Endothelial cell of umbilical vein (primary cell): ENCODE measurements at regions not wholly inside any gene's neighbourhood (a gene's known extent, or its start where the extent isn't known, plus 50 kb on each side); places are given as distances from the start of the nearest gene placed in this dataset.

ENCODE experiments used
- BruUV-seq: library from RNA; stranded (reverse); fragments of 400-500 nt; replicated peaks from 2 replicates; lab custom pipeline; 2021; lab: Mats Ljungman, UMichigan
- CTCF ChIA-PET: fragments of 300-600, 350-600 bp; sonication (Branson Sonifier 250); formaldehyde crosslinking; loops from one replicate; lab custom pipeline; 2021; ENCODE audit warnings: antibody characterized with exemption, inconsistent platforms; lab: Charles Lee
- POLR2A ChIA-PET: fragments of 300-600, 350-600 bp; sonication (Branson Sonifier 250); formaldehyde crosslinking; loops from one replicate; lab custom pipeline; 2021; ENCODE audit warnings: antibody characterized with exemption, inconsistent platforms; lab: Charles Lee
- DNase-seq: peaks from one replicate; pipeline ENCODE4 v3.0.0-alpha.2; 2011; ENCODE audit warnings: low read depth, low spot score
- FAIRE-seq: peaks from 2 replicates; lab custom pipeline; 2011; peaks lifted over from hg19 to GRCh38; lab: Jason Lieb, UNC
- H2AFZ ChIP-seq: 2 replicates; pipeline ENCODE4 v1.6.0; 2012; ENCODE audit warnings: low read depth, low read length, control low read depth, inconsistent platforms
- H3K27ac ChIP-seq: 2 replicates; pipeline ENCODE4 v1.5.1; 2011; ENCODE audit warnings: low read depth, mild to moderate bottlenecking, control low read depth, low read length, moderate library complexity; ENCODE audit not compliant: insufficient read depth
- H3K27me3 ChIP-seq, 2 experiments: 2 replicates each; pipeline versions ENCODE4 v1.6.0 to v1.6.1; 2011; ENCODE audit warnings: low read length in 2 of 2, mixed read lengths in 1 of 2; ENCODE audit not compliant: control insufficient read depth in 2 of 2, insufficient read depth in 2 of 2
- H3K36me3 ChIP-seq, 2 experiments: 2 replicates in 1 of 2; 3 replicates in 1 of 2; pipeline ENCODE4 v1.5.1; 2011; ENCODE audit warnings: low read length in 2 of 2, mild to moderate bottlenecking in 1 of 2, moderate library complexity in 1 of 2; ENCODE audit not compliant: control insufficient read depth in 2 of 2, insufficient read depth in 2 of 2; ENCODE audit errors: extremely low read depth in 1 of 2
- H3K4me1 ChIP-seq: 3 replicates; pipeline ENCODE4 v1.5.1; 2011; ENCODE audit warnings: mild to moderate bottlenecking, low read length; ENCODE audit not compliant: control insufficient read depth, insufficient read depth; ENCODE audit errors: extremely low read depth
- H3K4me2 ChIP-seq: 2 replicates; pipeline ENCODE4 v1.6.1; 2011; ENCODE audit warnings: low read length, control low read depth, mixed read lengths; ENCODE audit not compliant: insufficient read depth
- H3K4me3 ChIP-seq, 3 experiments: fragments of 200-600 bp in 1 of 3; sonication (generic), shearing (Covaris generic) in 1 of 3; replicated peaks in 1 of 3; 2 replicates each; pipeline ENCODE4 v1.5.1; 2011 to 2016; ENCODE audit warnings: control low read depth in 3 of 3, low read length in 3 of 3, mild to moderate bottlenecking in 2 of 3, inconsistent platforms in 1 of 3, low read depth in 1 of 3, moderate library complexity in 1 of 3; ENCODE audit not compliant: insufficient read depth in 1 of 3
- H3K79me2 ChIP-seq: 2 replicates; pipeline ENCODE4 v1.6.0; 2012; ENCODE audit warnings: low read length, inconsistent platforms; ENCODE audit not compliant: control insufficient read depth, insufficient read depth
- H3K9ac ChIP-seq: replicated peaks from 2 replicates; pipeline ENCODE3; 2011; ENCODE audit warnings: low read length, control low read depth; ENCODE audit not compliant: insufficient read depth; ENCODE audit errors: extremely low read depth
- H3K9me1 ChIP-seq: replicated peaks from 3 replicates; pipeline ENCODE4 v1.6.0; 2011; ENCODE audit warnings: mild to moderate bottlenecking, low read length; ENCODE audit not compliant: control insufficient read depth, insufficient read depth; ENCODE audit errors: extremely low read depth
- H3K9me3 ChIP-seq: replicated peaks from 2 replicates; pipeline ENCODE4 v1.5.1; 2012; ENCODE audit warnings: low read length, inconsistent platforms; ENCODE audit not compliant: control insufficient read depth, insufficient read depth
- H4K20me1 ChIP-seq: replicated peaks from 2 replicates; pipeline ENCODE3; 2011; ENCODE audit warnings: mild to moderate bottlenecking, low read length; ENCODE audit not compliant: control insufficient read depth, insufficient read depth; ENCODE audit errors: extremely low read depth
- EZH2 ChIP-seq: IDR thresholded peaks from 2 replicates; pipeline ENCODE4 v1.6.1; 2012; ENCODE audit warnings: borderline replicate concordance, low read depth, mild to moderate bottlenecking, moderate library complexity, low read length, inconsistent platforms; ENCODE audit not compliant: severe bottlenecking
- FOS ChIP-seq: IDR thresholded peaks from 2 replicates; pipeline ENCODE4 v1.6.1; 2011; ENCODE audit warnings: mild to moderate bottlenecking, low read length, moderate library complexity, borderline replicate concordance; ENCODE audit not compliant: insufficient read depth
- GATA2 ChIP-seq: IDR thresholded peaks from 2 replicates; pipeline ENCODE4 v1.7.0; 2011; ENCODE audit warnings: low read depth, mild to moderate bottlenecking, moderate library complexity, mixed read lengths, low read length; ENCODE audit not compliant: insufficient read length, insufficient read depth
- JUN ChIP-seq: IDR thresholded peaks from 2 replicates; pipeline ENCODE4 v1.6.1; 2011; ENCODE audit warnings: borderline replicate concordance, low read depth; ENCODE audit not compliant: insufficient read length, insufficient read depth
- MAX ChIP-seq: IDR thresholded peaks from 2 replicates; pipeline ENCODE4 v1.6.1; 2011; ENCODE audit not compliant: insufficient read depth, insufficient read length
- MYC ChIP-seq: IDR thresholded peaks from one replicate; pipeline ENCODE4 v1.6.1; 2011; ENCODE audit warnings: mild to moderate bottlenecking, low read depth, low read length
- POLR2A ChIP-seq: IDR thresholded peaks from 2 replicates; pipeline ENCODE4 v1.6.1; 2012; ENCODE audit warnings: low read depth, mild to moderate bottlenecking, control low read depth, low read length
- POLR2AphosphoS5 ChIP-seq: IDR thresholded peaks from 2 replicates; pipeline ENCODE4 v1.6.1; 2012; ENCODE audit warnings: low read depth, mild to moderate bottlenecking, control low read depth, low read length, moderate library complexity; ENCODE audit not compliant: insufficient read depth
- dilution Hi-C: fragments of 300-500 bp; cut with MboI; formaldehyde crosslinking; loops from one replicate; pipeline ENCODE4 v1.15.0; 2019; ENCODE audit warnings: low sequenced_read_pairs; ENCODE audit not compliant: extremely low pct_ligation_motif_present
- intact Hi-C: fragments of 100-400 bp; cut with micrococcal nuclease; formaldehyde crosslinking; loops from one replicate; pipeline ENCODE4 v1.10.0; 2022
- TF ChIP-seq, protein P1 (sequence below), 2 donors: IDR thresholded peaks; 1 replicate in 1 of 2; 2 replicates in 1 of 2; pipeline ENCODE4 v1.5.1; 2011; ENCODE audit warnings: low read length in 2 of 2, mild to moderate bottlenecking in 2 of 2, moderate library complexity in 2 of 2, control low read depth in 1 of 2, inconsistent platforms in 1 of 2, low read depth in 1 of 2; ENCODE audit not compliant: insufficient read depth in 1 of 2; ENCODE audit errors: extremely low read depth in 1 of 2

- Histone ChIP-seq H3K9me3 (no peaks in the 10 kb centered on the region), H3K27me3 (no peaks in the 10 kb centered on the region), H3K4me2 (no peak overlapping the region), H4K20me1 (no peaks in the 10 kb centered on the region), H3K9ac (no peak overlapping the region), H2AFZ (no peak overlapping the region), H3K79me2 (no peaks in the 10 kb centered on the region), H3K9me1 (no peaks in the 10 kb centered on the region), H3K36me3 (no peaks in the 10 kb centered on the region), H3K4me1 (no peaks in the 10 kb centered on the region), H3K4me3 (no peak overlapping the region), H3K27ac (no peak overlapping the region)
- no TSS peak for BruUV-seq
- FAIRE-seq (no peak), DNase-seq (no peak)
- dilution Hi-C loops (no loop called here), intact Hi-C loops (no loop called here)
- POLR2A ChIA-PET = no interaction called here
- TF ChIP-seq MAX = no peak
- TF ChIP-seq, protein P1, sequence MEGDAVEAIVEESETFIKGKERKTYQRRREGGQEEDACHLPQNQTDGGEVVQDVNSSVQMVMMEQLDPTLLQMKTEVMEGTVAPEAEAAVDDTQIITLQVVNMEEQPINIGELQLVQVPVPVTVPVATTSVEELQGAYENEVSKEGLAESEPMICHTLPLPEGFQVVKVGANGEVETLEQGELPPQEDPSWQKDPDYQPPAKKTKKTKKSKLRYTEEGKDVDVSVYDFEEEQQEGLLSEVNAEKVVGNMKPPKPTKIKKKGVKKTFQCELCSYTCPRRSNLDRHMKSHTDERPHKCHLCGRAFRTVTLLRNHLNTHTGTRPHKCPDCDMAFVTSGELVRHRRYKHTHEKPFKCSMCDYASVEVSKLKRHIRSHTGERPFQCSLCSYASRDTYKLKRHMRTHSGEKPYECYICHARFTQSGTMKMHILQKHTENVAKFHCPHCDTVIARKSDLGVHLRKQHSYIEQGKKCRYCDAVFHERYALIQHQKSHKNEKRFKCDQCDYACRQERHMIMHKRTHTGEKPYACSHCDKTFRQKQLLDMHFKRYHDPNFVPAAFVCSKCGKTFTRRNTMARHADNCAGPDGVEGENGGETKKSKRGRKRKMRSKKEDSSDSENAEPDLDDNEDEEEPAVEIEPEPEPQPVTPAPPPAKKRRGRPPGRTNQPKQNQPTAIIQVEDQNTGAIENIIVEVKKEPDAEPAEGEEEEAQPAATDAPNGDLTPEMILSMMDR (IDR thresholded peaks at IDR 0.05; ENCODE audit: extremely low read depth in 1 of 2, insufficient read depth in 1 of 2, low read depth in 1 of 2, low read length in 2 of 2) = no peak
- no peak for TF ChIP-seq POLR2AphosphoS5
- TF ChIP-seq EZH2 = no peak
- TF ChIP-seq POLR2A = no peak
- TF ChIP-seq JUN = no peak
- TF ChIP-seq FOS = no peak
- TF ChIP-seq GATA2 = no peak
- TF ChIP-seq MYC = no peak
- CTCF ChIA-PET = no interaction called here
Observed at GRCh38 chr2:83837823-83838222, 621.3 kb downstream of the SUCLG1 start.
